ENCODE measurements at regions not wholly inside any gene's neighbourhood (a gene's known extent, or its start where the extent isn't known, plus 50 kb on each side); places are given as distances from the start of the nearest gene placed in this dataset.

DNA sequence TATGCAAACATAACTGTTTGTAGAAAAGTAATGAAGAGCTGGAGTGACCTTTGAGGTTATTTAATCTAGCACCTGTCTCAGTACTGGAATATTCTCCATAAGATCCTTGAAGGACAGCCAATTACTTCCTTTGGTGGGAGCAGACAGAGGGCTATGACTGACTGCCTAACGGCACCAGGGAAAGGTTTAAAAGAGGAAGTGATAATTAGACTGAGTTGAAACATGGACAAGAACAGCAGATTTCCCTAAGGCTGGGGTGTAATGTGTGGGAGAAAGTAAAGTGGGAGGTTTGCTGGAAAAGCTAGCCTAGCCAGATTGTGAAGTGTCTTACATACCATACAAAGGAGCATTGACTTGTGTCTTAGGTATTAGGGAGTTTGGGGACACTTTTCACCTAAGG, 191.3 kb upstream of the PCDH9 start (continued):
- TF ChIP-seq ZNF521 (tag by site-specific recombination; IDR thresholded peaks at IDR 0.05) (no peak), ZEB2 (tag by site-specific recombination; IDR thresholded peaks at IDR 0.05) (no peak), REPIN1 (tag by site-specific recombination; IDR thresholded peaks at IDR 0.05; ENCODE audit: low read depth) (no peak), ZNF214 (tag by site-specific recombination; IDR thresholded peaks at IDR 0.05; ENCODE audit: borderline replicate concordance) (no peak), ZNF416 (tag by site-specific recombination; IDR thresholded peaks at IDR 0.05) (no peak), WT1 (tag by site-specific recombination; IDR thresholded peaks at IDR 0.05) (no peak), ZNF324 (tag by site-specific recombination; IDR thresholded peaks at IDR 0.05) (no peak), ZNF624 (tag by site-specific recombination; IDR thresholded peaks at IDR 0.05) (no peak), ZNF610 (tag by site-specific recombination; IDR thresholded peaks at IDR 0.05; ENCODE audit: borderline replicate concordance) (no peak)
- TF ChIP-seq, protein P1, sequence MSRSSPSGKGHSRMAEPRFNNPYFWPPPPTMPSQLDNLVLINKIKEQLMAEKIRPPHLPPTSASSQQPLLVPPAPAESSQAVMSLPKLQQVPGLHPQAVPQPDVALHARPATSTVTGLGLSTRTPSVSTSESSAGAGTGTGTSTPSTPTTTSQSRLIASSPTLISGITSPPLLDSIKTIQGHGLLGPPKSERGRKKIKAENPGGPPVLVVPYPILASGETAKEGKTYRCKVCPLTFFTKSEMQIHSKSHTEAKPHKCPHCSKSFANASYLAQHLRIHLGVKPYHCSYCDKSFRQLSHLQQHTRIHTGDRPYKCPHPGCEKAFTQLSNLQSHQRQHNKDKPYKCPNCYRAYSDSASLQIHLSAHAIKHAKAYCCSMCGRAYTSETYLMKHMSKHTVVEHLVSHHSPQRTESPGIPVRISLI (tag by site-specific recombination; IDR thresholded peaks at IDR 0.05): no peak
- TF ChIP-seq, protein P2, sequence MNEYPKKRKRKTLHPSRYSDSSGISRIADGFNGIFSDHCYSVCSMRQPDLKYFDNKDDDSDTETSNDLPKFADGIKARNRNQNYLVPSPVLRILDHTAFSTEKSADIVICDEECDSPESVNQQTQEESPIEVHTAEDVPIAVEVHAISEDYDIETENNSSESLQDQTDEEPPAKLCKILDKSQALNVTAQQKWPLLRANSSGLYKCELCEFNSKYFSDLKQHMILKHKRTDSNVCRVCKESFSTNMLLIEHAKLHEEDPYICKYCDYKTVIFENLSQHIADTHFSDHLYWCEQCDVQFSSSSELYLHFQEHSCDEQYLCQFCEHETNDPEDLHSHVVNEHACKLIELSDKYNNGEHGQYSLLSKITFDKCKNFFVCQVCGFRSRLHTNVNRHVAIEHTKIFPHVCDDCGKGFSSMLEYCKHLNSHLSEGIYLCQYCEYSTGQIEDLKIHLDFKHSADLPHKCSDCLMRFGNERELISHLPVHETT (tag by site-specific recombination; IDR thresholded peaks at IDR 0.05): no peak
- TF ChIP-seq, protein P3, sequence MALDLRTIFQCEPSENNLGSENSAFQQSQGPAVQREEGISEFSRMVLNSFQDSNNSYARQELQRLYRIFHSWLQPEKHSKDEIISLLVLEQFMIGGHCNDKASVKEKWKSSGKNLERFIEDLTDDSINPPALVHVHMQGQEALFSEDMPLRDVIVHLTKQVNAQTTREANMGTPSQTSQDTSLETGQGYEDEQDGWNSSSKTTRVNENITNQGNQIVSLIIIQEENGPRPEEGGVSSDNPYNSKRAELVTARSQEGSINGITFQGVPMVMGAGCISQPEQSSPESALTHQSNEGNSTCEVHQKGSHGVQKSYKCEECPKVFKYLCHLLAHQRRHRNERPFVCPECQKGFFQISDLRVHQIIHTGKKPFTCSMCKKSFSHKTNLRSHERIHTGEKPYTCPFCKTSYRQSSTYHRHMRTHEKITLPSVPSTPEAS (tag by site-specific recombination; IDR thresholded peaks at IDR 0.05): no peak

DNA sequence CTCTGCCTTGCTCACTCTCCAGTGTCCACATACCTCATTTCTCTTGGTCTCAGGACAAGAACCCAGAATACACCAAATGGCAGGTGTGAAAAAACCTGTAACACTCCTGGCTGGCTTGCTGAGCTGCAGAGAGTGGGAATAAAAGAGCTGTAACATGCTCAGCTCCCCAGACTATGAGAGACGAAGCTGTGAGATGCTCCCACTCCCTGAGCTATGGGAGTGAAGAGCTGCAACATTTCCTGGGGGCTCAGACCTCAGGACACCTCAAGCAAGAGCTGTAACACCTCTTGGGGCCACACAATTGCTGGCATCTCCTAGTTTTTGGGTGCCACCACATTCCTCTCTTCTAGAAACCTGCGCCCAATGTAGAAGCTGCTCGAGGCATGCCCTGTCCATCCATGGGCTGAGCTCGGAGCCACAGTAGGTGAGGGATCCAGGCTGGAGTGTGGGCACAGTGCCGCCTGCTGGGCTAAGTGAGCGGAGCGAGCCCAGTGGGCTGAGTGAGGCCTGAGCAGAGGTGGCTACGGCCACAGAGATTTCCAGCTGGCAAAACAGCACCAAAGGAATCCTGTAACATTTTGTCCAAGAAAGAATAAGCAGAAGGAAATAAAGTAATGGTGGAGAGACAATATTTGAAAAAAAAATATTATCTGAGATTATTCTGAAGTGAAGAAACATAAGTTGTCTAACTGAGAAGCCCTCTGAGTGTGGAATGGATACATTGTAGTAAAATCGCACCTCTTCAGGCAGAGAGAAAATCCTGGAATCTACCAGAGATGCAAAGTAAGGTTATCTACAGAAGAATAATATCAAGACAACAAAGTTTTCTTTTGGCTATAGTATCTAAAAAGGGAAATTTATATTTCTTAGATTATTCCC, 186.2 kb upstream of the PCDH9 start:
- ChIA-PET POLR2A (no interaction called here), CTCF (interaction anchor here (0.6 to 1.5 kb wide), 11 partner anchors 10 to 727 kb away, joined by 3 to 7 read pairs (median 3); no protein-coding TSS in a partner anchor)
- no peak overlapping the region for H3K4me3 ChIP-seq (ENCODE audit: low read depth, low read length)

DNA sequence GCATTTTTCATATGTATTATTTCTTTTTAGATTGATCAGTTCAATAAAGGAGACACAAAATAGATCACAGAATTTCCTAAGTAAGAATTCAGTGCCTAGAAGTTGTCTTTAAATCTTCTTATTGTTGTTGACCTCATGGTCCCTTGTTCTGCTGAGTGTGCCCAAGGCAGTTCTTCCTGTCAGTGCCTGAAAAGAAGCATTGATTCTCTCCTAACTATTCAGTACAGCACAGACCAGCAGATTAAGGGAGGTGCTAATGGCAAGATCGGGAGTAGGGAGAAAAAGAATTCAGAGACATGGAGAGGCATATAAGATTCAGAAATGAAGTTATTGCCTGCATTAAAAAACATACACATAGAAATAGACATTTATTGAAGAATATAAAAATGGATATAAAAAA, 180.5 kb upstream of the PCDH9 start:
- Histone ChIP-seq H3K36me3 (ENCODE audit: control insufficient read depth in 2 of 2, insufficient read depth in 1 of 2, low read length in 2 of 2) (no peaks in the 10 kb centered on the region), H3K27ac (ENCODE audit: extremely low read depth, low read depth, low read length) (no peak overlapping the region), H3K9me3 (ENCODE audit: control insufficient read depth, insufficient read depth, low read depth, low read length) (no peaks in the 10 kb centered on the region), H3K4me1 (ENCODE audit: control insufficient read depth, insufficient read depth, low read length) (no peaks in the 10 kb centered on the region), H3K4me3 (ENCODE audit: low read depth, low read length) (no peak overlapping the region)
- TF ChIP-seq, protein P4, sequence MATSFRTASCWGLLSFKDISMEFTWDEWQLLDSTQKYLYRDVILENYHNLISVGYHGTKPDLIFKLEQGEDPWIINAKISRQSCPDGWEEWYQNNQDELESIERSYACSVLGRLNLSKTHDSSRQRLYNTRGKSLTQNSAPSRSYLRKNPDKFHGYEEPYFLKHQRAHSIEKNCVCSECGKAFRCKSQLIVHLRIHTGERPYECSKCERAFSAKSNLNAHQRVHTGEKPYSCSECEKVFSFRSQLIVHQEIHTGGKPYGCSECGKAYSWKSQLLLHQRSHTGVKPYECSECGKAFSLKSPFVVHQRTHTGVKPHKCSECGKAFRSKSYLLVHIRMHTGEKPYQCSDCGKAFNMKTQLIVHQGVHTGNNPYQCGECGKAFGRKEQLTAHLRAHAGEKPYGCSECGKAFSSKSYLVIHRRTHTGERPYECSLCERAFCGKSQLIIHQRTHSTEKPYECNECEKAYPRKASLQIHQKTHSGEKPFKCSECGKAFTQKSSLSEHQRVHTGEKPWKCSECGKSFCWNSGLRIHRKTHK (tag by site-specific recombination; IDR thresholded peaks at IDR 0.05): no peak
- TF ChIP-seq TRIM28 (IDR thresholded peaks at IDR 0.05; ENCODE audit: borderline replicate concordance, low read length): 0 out of 2 replicates have a peak, but pooled peaks have one; percentile 36
- POLR2A ChIA-PET: no interaction called here
- CTCF ChIA-PET: no interaction called here

More for the DNA sequence above, 186.2 kb upstream of the PCDH9 start:
- TF ChIP-seq ZNF654 (tag by site-specific recombination; IDR thresholded peaks at IDR 0.05; ENCODE audit: low read depth): peak; percentile 61
- no peak for TF ChIP-seq ZNF184 (tag by site-specific recombination; IDR thresholded peaks at IDR 0.05)
- TF ChIP-seq ZNF366 (tag by site-specific recombination; conservative IDR thresholded peaks at IDR 0.05): no peak
- TF ChIP-seq TRIM28 (IDR thresholded peaks at IDR 0.05; ENCODE audit: borderline replicate concordance, low read length): peak; percentile 52; the same call in 1 of the 2 replicates
- no peaks in the 10 kb centered on the region for H3K9me3 ChIP-seq (ENCODE audit: control insufficient read depth, insufficient read depth, low read depth, low read length)
- H3K4me1 ChIP-seq (ENCODE audit: control insufficient read depth, insufficient read depth, low read length): no peaks in the 10 kb centered on the region
- no peak overlapping the region for H3K27ac ChIP-seq (ENCODE audit: extremely low read depth, low read depth, low read length)
- H3K36me3 ChIP-seq (ENCODE audit: control insufficient read depth in 2 of 2, insufficient read depth in 1 of 2, low read length in 2 of 2): no peaks in the 10 kb centered on the region
